ENCODE measurements at regions not wholly inside any gene's neighbourhood (a gene's known extent, or its start where the extent isn't known, plus 50 kb on each side); places are given as distances from the start of the nearest gene placed in this dataset.
"Not testable (repeated sequence)": the region's sequence is repeated elsewhere in the genome, so short reads cannot be mapped to it uniquely, and the experiment has no call there.

DNA sequence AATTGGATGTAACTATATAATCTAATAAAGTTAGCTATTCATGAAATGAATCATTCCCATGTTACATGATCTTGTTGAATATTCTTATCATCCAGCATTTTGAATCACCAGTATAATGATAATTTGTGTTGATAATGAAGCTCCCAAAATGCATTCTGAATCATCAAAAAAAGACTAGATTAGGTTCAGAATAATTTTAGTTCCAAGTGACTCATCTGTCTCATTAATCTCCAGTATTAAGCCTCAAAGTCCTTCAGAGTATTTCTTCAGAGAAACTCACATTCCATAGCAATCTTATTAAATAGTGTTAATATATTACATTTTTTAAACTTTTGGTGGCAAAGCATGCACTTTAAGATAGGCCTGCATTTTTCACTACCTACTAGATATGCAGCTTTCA is 207.5 kb downstream of the SLITRK5 start:
- no peak for DNase-seq

DNA sequence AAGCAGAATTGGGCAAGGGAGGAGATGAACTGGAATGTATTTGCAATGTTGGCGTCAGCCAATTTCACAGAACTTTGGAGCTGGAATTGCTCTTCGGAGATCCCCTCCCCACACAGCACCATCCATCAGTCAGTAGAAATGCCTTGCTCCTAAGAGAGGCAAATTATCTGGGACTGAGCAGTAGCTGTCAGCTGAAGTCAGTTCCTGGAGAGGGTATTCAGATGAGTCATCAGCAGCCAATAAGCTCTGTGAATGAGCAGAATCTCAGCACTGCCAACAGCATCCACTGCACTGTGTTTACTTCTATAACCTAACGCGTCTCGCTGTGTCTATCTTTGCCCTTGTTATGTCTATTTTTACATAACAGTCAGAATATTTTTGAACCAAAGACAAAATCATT is 213.7 kb downstream of the SLITRK5 start:
- DNase-seq, result peak; percentile 31

DNA sequence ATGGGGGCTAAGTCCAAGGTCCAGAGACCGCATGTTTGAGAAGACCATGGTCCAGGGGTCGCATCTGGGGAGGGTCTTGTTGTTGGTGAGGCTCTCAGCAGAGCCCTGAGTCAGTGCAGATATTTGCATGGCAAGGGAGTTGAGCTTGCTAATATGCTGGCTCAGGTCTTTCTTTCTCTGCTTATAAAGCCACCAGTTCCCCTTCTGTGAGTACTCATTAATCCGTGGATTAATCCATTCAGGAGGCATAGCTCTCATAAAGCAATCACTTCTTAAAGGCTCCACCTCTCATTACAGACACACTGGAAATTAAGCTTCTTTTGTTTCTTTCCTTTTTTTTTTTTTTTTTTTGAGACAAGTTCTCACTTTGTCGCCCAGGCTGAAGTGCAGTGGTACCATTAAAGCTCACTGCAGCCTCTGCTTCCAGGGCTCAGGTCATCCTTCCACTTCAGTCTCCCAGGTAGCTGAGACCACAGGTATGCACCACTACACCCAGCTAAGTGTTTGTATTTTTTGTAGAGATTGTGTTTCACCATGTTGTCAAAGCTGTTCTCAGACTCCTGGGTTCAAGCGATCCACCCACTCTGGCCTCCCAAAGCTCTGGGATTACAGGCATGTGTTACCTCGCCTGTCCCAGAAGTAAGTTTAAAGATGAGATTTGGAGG is 216.4 kb downstream of the SLITRK5 start:
- DNase-seq, result no peak

DNA sequence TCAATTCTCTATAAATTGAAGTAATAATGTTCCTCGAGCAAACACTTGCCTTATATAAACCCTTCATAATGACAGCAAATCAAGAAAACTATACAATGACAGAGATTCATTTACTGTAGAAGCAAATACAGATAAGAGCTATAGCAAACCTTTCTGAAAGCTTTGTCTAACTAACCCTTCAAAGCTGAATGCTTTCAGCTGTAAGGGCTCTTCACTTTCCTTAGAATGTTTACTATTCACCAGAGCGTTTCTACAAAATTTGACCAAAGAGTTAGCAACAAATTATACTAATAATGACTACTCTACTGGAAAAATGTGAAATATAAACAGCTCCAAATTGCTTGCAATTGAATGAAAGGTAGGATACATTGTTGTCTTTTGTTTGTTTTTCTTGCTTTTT is 218.1 kb downstream of the SLITRK5 start:
- peak; percentile 67 for DNase-seq

DNA sequence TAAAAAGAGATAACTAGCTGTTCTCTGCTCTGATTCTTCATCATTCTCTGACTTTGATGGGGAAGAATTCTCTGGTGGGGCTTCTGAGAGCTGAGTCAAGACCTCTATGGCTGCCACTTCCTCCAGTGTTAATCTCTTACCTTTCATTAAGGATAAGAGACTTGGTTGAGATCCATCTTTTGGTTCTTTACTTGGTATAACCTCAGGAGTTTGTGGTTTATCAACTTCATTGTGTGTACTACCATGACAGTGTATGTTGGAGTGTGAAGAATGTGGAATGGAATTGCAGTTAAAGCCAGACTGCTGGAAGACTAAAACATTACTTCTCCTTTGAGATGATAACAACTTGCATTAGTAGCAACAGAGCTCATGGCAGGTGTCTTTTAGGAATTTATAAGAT is 222.0 kb downstream of the SLITRK5 start:
- DNase-seq, result no peak

DNA sequence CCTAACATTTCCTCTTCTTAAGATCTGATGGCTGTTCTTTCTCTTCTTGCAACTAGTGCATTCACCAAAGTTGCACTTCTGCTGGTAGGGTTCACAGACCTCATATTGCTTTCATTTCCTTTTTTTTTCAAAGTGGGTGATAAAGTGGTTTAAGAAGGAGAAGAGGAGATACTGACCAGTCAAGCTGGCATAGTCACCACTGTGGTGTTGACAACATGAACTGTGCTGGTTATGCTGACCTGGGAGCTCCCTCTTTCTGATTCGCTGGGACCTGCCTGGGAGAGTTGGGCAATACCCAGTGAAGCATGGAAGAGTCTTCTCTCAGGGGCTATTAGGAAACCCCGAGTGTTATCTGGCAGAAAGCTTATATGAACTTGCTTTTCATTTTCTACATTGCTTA is 222.9 kb downstream of the SLITRK5 start:
- no peak for DNase-seq

DNA sequence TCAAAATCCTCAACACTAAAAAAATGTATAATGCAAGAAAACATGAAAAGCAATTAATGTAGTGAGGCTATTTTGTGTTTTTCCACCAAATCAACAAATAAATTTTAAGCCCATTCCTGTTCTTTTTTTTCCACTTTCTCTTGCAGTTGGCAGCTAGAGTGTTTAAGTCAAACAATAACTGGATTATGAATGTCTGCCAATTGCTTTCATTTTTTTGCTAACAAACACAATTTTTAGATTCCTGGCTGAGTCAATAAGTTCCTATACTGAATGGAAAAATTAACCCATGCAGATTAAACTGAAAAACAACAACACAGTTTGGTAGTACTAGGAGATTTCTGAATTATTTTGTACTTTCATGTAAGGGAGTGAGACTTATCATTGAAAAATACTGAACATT is 232.4 kb downstream of the SLITRK5 start:
- DNase-seq, result no peak

DNA sequence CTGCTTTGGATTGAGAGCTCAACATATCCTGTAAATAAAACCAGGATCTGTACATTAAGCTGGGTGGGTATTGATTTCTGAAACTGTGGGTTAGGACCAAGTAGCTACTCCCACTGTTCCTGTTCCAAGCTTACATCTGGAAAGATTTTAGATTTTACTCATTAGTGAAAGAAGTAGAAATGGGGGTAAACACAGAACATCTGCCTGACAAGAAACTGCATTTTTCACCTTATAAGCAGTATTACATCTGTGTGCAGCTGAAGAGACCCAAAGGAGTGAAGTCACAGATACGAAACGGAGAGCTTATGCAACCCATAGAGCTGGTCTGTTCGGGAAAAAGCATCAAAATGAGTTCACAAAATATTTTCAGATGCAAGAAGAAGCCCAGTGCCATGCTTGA is 235.2 kb downstream of the SLITRK5 start:
- DNase-seq, result no peak

DNA sequence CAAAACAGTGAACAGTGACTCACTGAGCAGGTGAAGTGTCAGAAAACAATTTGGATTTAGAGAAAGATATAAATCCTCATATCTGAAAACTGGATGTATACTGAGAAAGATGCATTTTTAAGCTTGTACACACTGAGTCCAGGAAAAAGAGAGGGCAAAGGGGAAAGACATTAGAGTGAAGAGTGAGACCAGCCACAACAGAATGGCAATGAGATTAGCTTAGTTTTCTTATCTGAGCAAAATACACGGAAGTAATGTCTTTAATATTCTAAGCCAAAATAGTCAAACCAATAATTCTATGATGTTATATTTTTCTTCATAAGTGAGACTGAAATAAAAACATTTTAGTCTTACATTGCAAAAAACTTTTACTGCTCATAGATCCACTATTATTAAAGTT is 236.0 kb downstream of the SLITRK5 start:
- no peak for DNase-seq

DNA sequence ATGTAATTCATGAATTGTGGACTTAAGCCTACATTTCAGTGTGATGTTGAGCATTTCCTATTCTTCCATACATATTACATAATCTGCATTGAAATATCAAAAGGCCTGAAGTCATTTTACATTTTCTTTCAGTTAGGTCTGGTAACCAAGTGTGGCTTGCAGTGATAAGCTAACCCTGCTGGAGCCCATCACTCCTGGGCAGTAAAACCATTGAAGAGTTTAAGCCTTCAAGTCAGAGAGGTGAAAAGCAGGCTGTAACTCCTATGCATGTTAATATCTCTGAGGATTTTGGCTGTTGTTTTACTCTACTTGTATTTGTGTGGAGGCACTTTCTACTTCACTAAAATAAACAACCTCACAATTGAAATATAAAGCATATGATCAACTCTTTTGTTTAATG is 248.8 kb downstream of the SLITRK5 start:
- no peak for DNase-seq

DNA sequence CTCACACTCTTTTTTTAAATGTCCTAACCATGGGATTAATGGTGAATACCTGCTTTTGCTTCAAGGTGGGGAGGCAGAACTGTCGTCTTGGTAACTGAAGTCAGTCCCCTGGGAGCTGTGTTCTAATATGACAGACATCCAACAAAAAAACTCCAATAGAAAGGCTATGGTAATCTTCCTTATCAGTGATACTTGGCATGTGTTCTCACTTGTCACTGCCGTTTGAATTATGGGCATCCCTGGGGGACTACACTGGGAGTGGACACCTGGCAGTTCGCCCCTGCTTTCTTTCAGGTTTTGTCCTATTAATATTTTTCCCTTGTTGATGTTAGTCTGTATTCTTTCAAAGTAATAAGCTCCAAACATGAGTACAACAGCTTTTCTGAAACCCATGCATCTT is 252.6 kb downstream of the SLITRK5 start:
- no peak for DNase-seq

DNA sequence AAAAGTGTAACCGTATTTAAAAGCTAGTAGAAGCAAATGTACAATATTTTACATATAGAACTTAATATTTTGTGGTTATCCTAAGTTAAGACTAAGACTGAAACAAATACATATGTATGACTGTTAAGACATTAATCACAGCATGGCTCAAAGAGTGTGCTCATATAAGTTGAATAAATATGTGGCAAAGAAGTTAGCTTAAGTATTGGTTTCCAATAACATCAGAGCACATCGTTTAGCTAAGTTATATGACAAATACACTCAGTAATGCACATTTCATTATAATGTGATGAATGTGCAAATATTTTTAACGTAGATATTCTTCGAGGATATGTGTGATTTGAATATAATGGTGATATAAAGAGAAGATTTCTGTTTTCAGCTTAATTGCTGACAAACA is 253.8 kb downstream of the SLITRK5 start:
- DNase-seq, result no peak

DNA sequence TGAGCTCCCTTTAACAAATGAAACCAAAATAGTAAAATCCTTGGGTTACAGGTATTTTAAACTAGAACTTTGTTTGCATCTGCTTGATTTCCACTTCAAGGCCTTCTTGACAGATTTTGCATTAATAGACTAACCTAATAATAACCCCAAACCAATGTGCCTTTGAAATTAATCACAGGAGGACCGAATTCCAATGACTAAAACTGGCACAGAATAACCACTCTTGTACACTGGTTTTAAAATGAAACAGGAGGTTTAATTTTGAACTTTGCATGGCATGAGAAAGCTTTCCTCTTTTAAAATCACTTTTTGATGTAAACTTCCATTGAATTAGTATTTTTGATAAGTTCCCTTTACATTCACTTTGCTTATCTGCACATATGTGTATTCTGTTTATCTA is 269.6 kb downstream of the SLITRK5 start:
- no peak for DNase-seq

DNA sequence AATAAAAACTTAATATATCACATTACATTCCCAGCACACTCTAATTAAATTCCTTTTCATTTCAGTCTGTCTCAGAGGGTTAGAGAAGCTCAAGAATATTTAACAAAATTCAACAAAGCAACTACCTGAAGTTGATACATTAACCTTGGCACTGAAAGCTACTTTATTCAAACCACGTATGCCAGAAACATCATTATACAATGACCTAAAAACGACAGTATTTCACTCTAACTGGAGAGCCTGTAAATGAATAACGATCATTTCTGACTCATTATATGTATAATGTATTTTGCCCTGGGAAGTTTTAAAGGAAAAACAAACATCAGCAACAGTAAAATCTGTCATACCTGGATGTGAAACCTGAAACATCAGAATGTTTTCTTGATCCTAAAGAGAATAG is 270.1 kb downstream of the SLITRK5 start:
- no peak for DNase-seq

DNA sequence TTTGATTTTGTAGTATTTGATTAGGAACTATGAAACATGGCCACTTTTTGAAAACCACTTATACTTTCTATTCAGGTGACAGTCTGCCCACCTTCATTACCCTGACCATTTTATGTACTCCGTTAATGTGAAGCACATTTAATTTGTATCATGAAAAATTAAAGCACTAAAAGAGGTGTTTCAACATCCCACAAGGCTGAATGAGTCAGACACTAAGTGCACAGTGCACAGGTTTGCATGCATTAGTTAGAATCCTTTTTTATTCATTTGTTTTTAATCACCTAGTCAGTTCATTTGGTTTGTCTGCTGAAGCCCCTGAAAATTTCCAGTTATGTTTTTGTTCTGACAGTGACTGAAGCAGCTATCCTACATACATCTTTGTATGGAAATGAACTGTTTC is 271.0 kb downstream of the SLITRK5 start:
- no peak for DNase-seq

DNA sequence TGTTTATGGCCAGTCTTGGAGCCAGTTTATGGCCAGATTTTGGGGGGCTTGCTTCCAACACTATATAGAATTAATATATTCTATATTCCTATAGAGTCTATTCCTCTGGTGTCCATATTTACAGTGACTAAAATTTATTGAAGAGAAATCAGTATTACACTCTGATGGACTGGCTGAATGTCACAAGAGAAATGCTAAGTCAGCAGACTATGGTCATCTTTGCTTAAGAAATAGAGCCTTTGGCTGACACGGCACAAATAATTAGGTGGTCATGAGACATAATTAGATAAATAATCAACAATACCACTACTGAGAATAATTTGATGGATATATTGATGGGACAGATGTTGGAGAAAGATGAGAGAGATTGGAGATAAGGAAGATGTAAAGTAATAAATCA is 272.9 kb downstream of the SLITRK5 start:
- DNase-seq, result no peak

DNA sequence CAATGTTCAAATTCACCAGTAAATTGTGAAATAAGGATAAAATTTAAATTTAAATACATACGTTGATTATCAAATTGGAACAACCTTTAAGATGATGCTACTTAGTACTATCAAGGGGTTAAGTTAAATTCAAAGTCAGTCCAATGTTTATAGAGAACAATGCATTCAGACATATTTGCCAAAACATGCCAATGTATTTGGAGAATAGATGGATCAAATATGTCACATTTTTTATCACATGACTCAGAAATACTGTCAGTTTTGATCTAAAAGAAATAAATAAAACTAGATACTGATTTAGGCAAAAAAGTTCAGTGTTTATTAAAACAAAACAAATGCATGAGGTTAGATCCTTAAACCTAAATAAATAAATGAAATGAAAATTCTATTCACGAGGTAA is 281.2 kb downstream of the SLITRK5 start:
- DNase-seq, result no peak

DNA sequence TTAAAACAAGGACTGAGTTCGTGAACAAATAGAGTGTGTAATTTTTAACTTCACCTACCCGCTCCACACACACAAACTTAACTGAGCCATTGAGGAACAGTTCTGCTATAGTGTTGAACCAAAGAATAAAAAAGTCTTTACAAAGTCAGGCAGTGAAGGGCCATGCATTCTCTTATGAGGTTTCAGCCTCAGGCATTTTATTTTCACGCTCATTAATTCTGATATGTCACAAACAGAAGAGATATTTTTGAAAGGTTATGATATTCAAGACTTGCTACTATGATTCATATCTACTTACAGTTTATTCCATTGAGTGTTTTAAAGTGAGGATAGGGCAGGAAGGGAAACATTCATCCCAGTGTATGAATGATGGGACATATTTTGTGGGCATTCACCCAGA is 282.2 kb downstream of the SLITRK5 start:
- no peak for DNase-seq

DNA sequence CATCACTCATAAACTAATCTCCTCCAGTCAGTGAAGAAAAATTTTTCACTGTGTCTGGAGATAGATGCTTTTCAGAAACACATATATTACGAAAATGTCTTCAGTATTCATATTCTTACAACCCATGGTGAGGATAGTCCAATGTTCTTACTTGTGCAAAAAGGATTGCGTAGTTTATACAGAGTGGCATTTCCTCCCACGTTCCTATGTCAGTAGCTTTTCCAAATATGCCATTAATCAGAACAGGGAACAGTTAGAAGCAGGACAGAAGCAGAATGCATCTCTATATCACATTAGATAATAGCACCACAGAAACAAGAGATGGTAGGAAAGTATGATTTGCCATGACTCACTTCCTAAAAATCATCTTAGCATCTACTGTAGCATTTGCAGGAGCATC is 282.9 kb downstream of the SLITRK5 start:
- DNase-seq, result no peak

DNA sequence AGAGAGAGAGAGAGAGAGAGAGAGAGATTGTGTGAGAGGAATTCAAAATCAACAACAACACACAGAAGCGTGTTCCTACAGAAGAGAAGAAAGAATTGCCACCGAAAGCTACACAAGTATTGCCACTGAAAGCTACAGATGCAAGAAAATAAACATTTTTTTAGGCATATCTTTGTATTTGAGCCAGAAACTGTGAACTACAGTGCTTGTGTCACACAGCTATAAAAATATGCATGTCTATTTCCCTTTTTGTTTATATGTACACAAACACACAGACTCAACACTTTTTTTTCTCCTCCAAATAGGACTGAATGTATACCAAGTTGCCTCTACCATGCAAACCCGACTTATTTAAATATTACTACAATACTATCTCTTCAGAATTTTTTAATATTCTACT is 290.4 kb downstream of the SLITRK5 start:
- no peak for DNase-seq

DNA sequence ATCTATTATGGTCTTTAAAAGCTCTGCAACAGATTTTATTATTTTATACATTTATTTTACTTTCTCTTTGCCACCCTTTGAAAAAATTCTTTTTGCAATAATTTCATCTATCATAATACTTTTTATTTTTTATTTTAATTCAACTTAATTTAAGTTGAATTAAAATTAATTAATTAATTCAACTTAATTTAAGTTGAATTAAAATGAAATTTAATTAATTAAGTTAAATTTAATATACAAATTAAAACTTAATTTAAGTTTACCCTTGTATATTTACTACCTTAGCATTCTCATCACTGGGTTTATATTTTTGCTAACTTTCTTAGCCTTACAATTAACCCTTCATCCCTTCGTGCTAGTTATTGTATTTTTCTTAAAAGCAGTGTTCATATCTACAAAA is 301.4 kb downstream of the SLITRK5 start:
- DNase-seq, result no peak

DNA sequence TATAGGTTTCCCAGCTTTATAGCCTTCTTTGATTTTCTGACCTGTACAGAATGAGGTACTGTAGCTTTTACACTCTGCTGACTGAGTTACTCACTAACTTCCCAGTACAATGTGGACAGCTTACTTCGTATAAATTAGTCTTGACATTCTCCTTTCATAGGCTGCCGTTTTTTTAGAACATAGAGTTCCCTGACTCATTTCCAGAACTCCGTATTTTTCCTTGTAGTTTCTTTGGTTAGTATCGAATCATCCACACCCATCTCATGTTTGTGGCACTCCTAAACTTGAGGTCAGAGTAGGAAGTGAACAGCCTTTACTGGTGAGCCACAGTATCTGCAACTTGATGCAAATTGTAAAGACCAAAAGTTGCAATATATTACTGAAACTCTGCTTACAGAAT is 303.9 kb downstream of the SLITRK5 start:
- DNase-seq, result no peak

DNA sequence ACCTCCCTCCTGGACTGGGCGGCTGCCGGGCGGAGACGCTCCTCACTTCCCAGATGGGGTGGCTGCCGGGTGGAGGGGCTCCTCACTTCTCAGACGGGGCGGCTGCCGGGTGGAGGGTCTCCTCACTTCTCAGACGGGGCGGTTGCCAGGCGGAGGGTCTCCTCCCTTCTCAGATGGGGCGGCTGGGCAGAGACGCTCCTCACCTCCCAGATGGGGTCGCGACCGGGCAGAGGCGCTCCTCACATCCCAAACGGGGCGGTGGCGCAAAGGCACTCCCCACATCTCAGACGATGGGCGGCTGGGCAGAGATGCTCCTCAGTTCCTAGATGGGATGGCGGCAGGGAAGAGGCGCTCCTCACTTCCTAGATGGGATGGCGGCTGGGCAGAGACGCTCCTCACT is 305.5 kb downstream of the SLITRK5 start:
- DNase-seq, result not testable (repeated sequence)

DNA sequence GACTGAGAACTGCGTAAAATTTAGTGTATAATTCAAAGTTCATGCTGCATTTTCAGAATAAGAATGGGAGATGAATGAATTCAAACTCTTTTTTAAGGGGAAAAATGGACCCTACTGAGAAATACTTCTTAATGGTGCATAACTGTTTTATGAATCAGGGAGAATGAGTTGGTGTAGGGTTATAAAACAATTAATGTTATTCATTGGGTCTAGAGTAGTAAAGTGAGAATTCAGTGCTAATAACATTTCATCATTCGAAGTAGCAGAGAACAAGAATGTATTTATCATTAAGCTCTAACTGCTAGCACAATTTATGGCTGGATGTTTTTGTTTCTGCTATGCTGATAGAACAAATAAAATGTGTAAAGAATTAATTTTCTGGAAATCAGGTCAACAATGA is 310.2 kb downstream of the SLITRK5 start:
- no peak for DNase-seq

DNA sequence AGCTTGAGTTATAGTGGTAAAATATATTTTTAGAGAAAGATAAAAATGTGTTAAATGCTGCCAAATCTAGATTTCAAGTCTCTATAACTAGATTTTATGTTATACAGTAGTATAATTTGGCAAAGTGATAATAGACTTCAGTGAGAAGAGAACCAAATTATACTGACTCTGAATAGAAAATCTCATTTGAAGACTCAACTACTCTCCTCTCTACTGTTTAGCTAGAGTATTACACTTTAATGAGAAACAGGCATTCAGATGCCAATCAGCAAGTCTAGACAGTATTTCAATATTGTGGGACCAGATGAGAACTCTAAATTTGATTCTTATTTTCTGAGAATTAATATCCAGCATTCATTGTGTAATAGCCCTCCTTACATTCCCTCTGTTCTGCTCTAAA is 311.2 kb downstream of the SLITRK5 start:
- DNase-seq, result no peak

Measured in NCI-H1092 (cell line).